CD4-positive, alpha-beta T cell (primary cell): ENCODE measurements at regions not wholly inside any gene's neighbourhood (a gene's known extent, or its start where the extent isn't known, plus 50 kb on each side); places are given as distances from the start of the nearest gene placed in this dataset.

Experiments used
- ATAC-seq: fragments of 200-7000 bp; cut with Tn5 transposase; one replicate; pipeline ENCODE4 v1.10.0; 2022; ENCODE audit warnings: mild to moderate bottlenecking; ENCODE audit not compliant: poor library complexity
- CTCF ChIA-PET: fragments of 350-600 bp; sonication (Branson Sonifier 250); formaldehyde crosslinking; loops from one replicate; lab custom pipeline; 2021; ENCODE audit warnings: antibody characterized with exemption, inconsistent platforms; lab: Charles Lee
- POLR2A ChIA-PET: fragments of 350-600 bp; sonication (Branson Sonifier 250); formaldehyde crosslinking; loops from one replicate; lab custom pipeline; 2021; ENCODE audit warnings: antibody characterized with exemption, inconsistent platforms; lab: Charles Lee
- DNase-seq, 14 experiments: peaks; one replicate each; pipeline ENCODE4 v3.0.0-alpha.2; 2013 to 2020; ENCODE audit warnings: mixed read lengths in 2 of 14
- H3K27ac ChIP-seq, 2 donors: one replicate each; pipeline versions ENCODE4 v1.5.1 to v1.7.0; 2013; ENCODE audit warnings: low read length in 2 of 2, low read depth in 1 of 2, mild to moderate bottlenecking in 1 of 2
- H3K27me3 ChIP-seq, 2 experiments: 1 replicate in 1 of 2; 2 replicates in 1 of 2; pipeline versions ENCODE4 v1.6.1 to v1.7.0; 2013; ENCODE audit warnings: low read length in 2 of 2, control low read depth in 1 of 2, mild to moderate bottlenecking in 1 of 2, moderate library complexity in 1 of 2; ENCODE audit not compliant: insufficient read depth in 2 of 2, control insufficient read depth in 1 of 2
- H3K36me3 ChIP-seq: one replicate; pipeline ENCODE4 v1.6.1; 2013; ENCODE audit warnings: low read length, control low read depth; ENCODE audit not compliant: insufficient read depth
- H3K4me1 ChIP-seq: one replicate; pipeline ENCODE4 v1.6.1; 2013; ENCODE audit warnings: low read length, control low read depth; ENCODE audit not compliant: insufficient read depth
- H3K4me3 ChIP-seq: one replicate; pipeline ENCODE4 v1.5.1; 2013; ENCODE audit warnings: mild to moderate bottlenecking, low read length, moderate library complexity
- H3K9me3 ChIP-seq, 2 experiments: 1 replicate in 1 of 2; 2 replicates in 1 of 2; pipeline versions ENCODE4 v1.6.1 to v1.7.0; 2013; ENCODE audit warnings: low read length in 2 of 2, mild to moderate bottlenecking in 2 of 2, control low read depth in 1 of 2, moderate library complexity in 1 of 2; ENCODE audit not compliant: control insufficient read depth in 1 of 2, insufficient read depth in 1 of 2
- H3K27ac Mint-ChIP-seq: one replicate; pipeline ENCODE4 v1.8.0; 2020; ENCODE audit warnings: mixed read lengths
- H3K27me3 Mint-ChIP-seq: one replicate; pipeline ENCODE4 v1.8.0; 2021; ENCODE audit warnings: mixed read lengths
- H3K36me3 Mint-ChIP-seq: one replicate; pipeline ENCODE4 v1.8.0; 2021; ENCODE audit warnings: low read depth, mixed read lengths
- H3K4me1 Mint-ChIP-seq: one replicate; pipeline ENCODE4 v1.8.0; 2021; ENCODE audit warnings: low read depth, mixed read lengths
- H3K4me3 Mint-ChIP-seq: one replicate; pipeline ENCODE4 v1.8.0; 2020; ENCODE audit warnings: mild to moderate bottlenecking, mixed read lengths
- H3K9me3 Mint-ChIP-seq: one replicate; pipeline ENCODE4 v1.8.0; 2020; ENCODE audit warnings: mixed read lengths
- intact Hi-C, 2 experiments: fragments of 100-400 bp; cut with DNase I in 1 of 2; cut with micrococcal nuclease in 1 of 2; formaldehyde crosslinking; loops; one replicate each; pipeline versions ENCODE4 v1.15.1 to v1.9.0; 2023 to 2025; cut with DNase I, micrococcal nuclease
- TF ChIP-seq, protein P1 (sequence below): fragments of 200-600 bp; IDR thresholded peaks from one replicate; pipeline ENCODE4 v1.8.0; 2022; ENCODE audit warnings: antibody characterized with exemption, mild to moderate bottlenecking

DNA sequence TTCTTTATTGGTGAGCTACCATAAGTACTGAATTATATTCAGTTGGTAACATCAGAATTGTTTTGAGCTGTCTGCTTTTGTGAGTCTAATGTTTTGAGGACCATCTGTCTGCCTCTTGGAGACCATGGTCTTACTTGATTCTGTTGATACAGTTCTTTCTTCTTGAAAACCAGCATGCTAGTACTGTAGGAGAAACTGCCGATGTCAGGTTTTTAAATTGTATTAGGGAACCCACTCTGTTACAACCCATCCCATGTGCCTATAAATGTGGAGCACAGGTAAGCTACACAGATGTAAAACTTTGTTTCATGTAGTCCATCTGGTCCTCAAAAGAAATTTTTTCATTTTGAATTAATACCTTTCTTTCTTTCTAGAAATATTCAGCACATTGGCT is 103.4 kb upstream of the DMRTA1 start:
- peaks cover 5% of the 10 kb centered on the region for H3K9me3 Mint-ChIP-seq
- DNase-seq: no peak
- H3K36me3 Mint-ChIP-seq: no peaks in the 10 kb centered on the region
- CTCF ChIA-PET: no interaction called here
- no peaks in the 10 kb centered on the region for H3K27me3 Mint-ChIP-seq
- H3K4me3 Mint-ChIP-seq: no peak overlapping the region
- Histone ChIP-seq H3K9me3 (no peaks in the 10 kb centered on the region), H3K27me3 (no peaks in the 10 kb centered on the region), H3K4me3 (no peak overlapping the region), H3K36me3 (no peaks in the 10 kb centered on the region), H3K27ac (no peak overlapping the region), H3K4me1 (no peaks in the 10 kb centered on the region)
- POLR2A ChIA-PET: no interaction called here
- TF ChIP-seq, protein P1, sequence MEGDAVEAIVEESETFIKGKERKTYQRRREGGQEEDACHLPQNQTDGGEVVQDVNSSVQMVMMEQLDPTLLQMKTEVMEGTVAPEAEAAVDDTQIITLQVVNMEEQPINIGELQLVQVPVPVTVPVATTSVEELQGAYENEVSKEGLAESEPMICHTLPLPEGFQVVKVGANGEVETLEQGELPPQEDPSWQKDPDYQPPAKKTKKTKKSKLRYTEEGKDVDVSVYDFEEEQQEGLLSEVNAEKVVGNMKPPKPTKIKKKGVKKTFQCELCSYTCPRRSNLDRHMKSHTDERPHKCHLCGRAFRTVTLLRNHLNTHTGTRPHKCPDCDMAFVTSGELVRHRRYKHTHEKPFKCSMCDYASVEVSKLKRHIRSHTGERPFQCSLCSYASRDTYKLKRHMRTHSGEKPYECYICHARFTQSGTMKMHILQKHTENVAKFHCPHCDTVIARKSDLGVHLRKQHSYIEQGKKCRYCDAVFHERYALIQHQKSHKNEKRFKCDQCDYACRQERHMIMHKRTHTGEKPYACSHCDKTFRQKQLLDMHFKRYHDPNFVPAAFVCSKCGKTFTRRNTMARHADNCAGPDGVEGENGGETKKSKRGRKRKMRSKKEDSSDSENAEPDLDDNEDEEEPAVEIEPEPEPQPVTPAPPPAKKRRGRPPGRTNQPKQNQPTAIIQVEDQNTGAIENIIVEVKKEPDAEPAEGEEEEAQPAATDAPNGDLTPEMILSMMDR: no peak
- intact Hi-C loops: no loop called here
- H3K4me1 Mint-ChIP-seq: no peaks in the 10 kb centered on the region
- no peak overlapping the region for H3K27ac Mint-ChIP-seq
- ATAC-seq: no peak

DNA sequence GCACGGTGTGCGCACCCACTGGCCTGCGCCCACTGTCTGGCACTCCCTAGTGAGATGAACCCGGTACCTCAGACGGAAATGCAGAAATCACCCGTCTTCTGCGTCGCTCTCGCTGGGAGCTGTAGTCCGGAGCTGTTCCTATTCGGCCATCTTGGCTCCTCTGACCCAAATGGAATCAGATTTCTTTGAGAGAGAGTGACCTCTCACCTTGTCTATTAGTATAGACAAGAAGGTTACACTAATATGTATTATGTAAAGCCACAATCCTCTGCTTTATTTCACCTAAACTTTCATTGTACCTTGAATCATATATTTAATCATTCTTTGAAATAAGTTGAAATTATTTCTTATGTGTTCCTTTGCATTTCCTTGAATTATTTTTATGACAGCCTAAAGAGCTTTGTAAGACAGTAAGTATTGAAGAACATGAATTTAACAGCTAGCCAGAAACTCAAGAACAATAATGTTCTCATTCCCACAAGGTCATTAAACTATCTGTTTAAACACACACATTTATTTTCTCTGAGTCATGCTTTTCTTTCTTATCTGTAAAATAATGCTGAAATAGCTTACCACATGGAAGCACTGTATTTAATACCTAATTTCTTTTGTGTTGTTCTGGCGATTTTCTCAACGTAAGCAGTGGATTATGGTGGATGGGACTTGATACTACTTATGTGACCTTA is 91.8 kb upstream of the DMRTA1 start:
- ChIA-PET CTCF (no interaction called here), POLR2A (no interaction called here)
- Histone ChIP-seq H3K4me3 (no peak overlapping the region), H3K4me1 (no peaks in the 10 kb centered on the region), H3K27me3 (no peaks in the 10 kb centered on the region), H3K27ac (no peak overlapping the region), H3K9me3 (no peaks in the 10 kb centered on the region), H3K36me3 (no peaks in the 10 kb centered on the region)
- ATAC-seq (no peak), DNase-seq (no peak)
- H3K27ac Mint-ChIP-seq: no peak overlapping the region
- H3K9me3 Mint-ChIP-seq: peaks cover 15% of the 10 kb centered on the region
- H3K36me3 Mint-ChIP-seq: no peaks in the 10 kb centered on the region
- H3K4me1 Mint-ChIP-seq: no peaks in the 10 kb centered on the region
- intact Hi-C loops: no loop called here
- H3K27me3 Mint-ChIP-seq: no peaks in the 10 kb centered on the region
- TF ChIP-seq, protein P1: no peak
- no peak overlapping the region for H3K4me3 Mint-ChIP-seq

DNA sequence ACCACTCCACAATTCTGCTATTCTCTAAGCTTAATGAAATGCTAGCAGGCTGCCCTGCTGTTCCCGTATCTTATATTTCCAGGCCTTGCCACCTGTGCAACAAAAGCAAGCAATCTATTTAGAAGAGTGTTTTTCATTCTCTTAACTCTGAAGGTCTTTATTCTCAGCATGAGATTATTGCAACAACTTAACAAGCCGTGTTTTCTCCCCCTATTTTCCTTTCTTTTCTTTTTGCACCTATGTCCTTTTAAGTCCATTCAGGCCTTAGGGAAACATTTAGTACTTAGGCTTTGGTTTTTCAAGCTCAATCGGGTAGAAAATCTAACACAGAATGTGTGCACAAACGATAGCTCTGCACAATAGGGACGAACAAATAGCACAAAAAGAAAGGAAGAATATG is 89.6 kb upstream of the DMRTA1 start:
- Mint-ChIP-seq H3K36me3 (no peaks in the 10 kb centered on the region), H3K27ac (no peak overlapping the region), H3K4me1 (no peaks in the 10 kb centered on the region), H3K4me3 (no peak overlapping the region), H3K9me3 (peaks cover 15% of the 10 kb centered on the region), H3K27me3 (no peaks in the 10 kb centered on the region)
- Histone ChIP-seq H3K4me3 (no peak overlapping the region), H3K4me1 (no peaks in the 10 kb centered on the region), H3K9me3 (no peaks in the 10 kb centered on the region), H3K27me3 (no peaks in the 10 kb centered on the region), H3K27ac (no peak overlapping the region), H3K36me3 (no peaks in the 10 kb centered on the region)
- TF ChIP-seq, protein P1: no peak
- DNase-seq (no peak), ATAC-seq (no peak)
- ChIA-PET CTCF (no interaction called here), POLR2A (no interaction called here)
- intact Hi-C loops: no loop called here
